ENCODE measurements at regions not wholly inside any gene's neighbourhood (a gene's known extent, or its start where the extent isn't known, plus 50 kb on each side); places are given as distances from the start of the nearest gene placed in this dataset.

DNA sequence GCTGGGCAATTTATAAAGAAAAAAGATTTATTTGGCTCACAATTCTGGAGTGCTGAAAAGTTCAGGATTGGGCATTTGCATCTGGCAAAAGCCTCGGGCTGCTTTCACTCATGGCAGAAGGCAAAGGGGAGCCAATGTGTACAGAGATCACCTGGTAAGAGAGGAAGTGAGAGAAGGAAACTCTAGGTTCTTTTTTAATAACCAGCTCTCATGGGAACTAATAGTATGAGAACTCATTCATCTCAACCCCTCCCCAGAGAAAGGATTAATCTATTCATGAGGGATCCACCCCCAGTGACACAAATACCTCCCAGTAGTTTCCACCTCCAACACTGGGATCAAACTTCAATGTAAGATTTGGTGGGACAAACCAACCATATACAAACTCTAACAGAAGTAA lies 129.0 kb downstream of the EVA1A start (continued):
- TF ChIP-seq, protein P1, sequence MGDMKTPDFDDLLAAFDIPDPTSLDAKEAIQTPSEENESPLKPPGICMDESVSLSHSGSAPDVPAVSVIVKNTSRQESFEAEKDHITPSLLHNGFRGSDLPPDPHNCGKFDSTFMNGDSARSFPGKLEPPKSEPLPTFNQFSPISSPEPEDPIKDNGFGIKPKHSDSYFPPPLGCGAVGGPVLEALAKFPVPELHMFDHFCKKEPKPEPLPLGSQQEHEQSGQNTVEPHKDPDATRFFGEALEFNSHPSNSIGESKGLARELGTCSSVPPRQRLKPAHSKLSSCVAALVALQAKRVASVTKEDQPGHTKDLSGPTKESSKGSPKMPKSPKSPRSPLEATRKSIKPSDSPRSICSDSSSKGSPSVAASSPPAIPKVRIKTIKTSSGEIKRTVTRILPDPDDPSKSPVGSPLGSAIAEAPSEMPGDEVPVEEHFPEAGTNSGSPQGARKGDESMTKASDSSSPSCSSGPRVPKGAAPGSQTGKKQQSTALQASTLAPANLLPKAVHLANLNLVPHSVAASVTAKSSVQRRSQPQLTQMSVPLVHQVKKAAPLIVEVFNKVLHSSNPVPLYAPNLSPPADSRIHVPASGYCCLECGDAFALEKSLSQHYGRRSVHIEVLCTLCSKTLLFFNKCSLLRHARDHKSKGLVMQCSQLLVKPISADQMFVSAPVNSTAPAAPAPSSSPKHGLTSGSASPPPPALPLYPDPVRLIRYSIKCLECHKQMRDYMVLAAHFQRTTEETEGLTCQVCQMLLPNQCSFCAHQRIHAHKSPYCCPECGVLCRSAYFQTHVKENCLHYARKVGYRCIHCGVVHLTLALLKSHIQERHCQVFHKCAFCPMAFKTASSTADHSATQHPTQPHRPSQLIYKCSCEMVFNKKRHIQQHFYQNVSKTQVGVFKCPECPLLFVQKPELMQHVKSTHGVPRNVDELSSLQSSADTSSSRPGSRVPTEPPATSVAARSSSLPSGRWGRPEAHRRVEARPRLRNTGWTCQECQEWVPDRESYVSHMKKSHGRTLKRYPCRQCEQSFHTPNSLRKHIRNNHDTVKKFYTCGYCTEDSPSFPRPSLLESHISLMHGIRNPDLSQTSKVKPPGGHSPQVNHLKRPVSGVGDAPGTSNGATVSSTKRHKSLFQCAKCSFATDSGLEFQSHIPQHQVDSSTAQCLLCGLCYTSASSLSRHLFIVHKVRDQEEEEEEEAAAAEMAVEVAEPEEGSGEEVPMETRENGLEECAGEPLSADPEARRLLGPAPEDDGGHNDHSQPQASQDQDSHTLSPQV (IDR thresholded peaks at IDR 0.05) = peak; percentile 56
- TF ChIP-seq, protein P2, sequence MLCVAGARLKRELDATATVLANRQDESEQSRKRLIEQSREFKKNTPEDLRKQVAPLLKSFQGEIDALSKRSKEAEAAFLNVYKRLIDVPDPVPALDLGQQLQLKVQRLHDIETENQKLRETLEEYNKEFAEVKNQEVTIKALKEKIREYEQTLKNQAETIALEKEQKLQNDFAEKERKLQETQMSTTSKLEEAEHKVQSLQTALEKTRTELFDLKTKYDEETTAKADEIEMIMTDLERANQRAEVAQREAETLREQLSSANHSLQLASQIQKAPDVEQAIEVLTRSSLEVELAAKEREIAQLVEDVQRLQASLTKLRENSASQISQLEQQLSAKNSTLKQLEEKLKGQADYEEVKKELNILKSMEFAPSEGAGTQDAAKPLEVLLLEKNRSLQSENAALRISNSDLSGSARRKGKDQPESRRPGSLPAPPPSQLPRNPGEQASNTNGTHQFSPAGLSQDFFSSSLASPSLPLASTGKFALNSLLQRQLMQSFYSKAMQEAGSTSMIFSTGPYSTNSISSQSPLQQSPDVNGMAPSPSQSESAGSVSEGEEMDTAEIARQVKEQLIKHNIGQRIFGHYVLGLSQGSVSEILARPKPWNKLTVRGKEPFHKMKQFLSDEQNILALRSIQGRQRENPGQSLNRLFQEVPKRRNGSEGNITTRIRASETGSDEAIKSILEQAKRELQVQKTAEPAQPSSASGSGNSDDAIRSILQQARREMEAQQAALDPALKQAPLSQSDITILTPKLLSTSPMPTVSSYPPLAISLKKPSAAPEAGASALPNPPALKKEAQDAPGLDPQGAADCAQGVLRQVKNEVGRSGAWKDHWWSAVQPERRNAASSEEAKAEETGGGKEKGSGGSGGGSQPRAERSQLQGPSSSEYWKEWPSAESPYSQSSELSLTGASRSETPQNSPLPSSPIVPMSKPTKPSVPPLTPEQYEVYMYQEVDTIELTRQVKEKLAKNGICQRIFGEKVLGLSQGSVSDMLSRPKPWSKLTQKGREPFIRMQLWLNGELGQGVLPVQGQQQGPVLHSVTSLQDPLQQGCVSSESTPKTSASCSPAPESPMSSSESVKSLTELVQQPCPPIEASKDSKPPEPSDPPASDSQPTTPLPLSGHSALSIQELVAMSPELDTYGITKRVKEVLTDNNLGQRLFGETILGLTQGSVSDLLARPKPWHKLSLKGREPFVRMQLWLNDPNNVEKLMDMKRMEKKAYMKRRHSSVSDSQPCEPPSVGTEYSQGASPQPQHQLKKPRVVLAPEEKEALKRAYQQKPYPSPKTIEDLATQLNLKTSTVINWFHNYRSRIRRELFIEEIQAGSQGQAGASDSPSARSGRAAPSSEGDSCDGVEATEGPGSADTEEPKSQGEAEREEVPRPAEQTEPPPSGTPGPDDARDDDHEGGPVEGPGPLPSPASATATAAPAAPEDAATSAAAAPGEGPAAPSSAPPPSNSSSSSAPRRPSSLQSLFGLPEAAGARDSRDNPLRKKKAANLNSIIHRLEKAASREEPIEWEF (IDR thresholded peaks at IDR 0.05; ENCODE audit: insufficient replicate concordance, low read depth, low read length) = peak; percentile 71
- TF ChIP-seq NFIC (IDR thresholded peaks at IDR 0.05; ENCODE audit: low read depth, low read length) = peak; percentile 81
- TF ChIP-seq JUNB (IDR thresholded peaks at IDR 0.05) = peak; percentile 39; the same call in 1 of the 2 replicates
- TF ChIP-seq RUNX3 (IDR thresholded peaks at IDR 0.05; ENCODE audit: low read length) = peak; percentile 35
- peak in 1 of 2 experiments; percentile 73; a peak in 2 of 4 replicates for TF ChIP-seq ETV6 (conservative IDR thresholded peaks at IDR 0.05 in 1 of 2, IDR thresholded peaks at IDR 0.05 in 1 of 2; ENCODE audit: borderline replicate concordance in 1 of 2, low read depth in 1 of 2)
- TF ChIP-seq YY1 (IDR thresholded peaks at IDR 0.05; ENCODE audit: low read depth, low read length) = 0 out of 2 replicates have a peak, but pooled peaks have one; percentile 61
- TF ChIP-seq, protein P3, sequence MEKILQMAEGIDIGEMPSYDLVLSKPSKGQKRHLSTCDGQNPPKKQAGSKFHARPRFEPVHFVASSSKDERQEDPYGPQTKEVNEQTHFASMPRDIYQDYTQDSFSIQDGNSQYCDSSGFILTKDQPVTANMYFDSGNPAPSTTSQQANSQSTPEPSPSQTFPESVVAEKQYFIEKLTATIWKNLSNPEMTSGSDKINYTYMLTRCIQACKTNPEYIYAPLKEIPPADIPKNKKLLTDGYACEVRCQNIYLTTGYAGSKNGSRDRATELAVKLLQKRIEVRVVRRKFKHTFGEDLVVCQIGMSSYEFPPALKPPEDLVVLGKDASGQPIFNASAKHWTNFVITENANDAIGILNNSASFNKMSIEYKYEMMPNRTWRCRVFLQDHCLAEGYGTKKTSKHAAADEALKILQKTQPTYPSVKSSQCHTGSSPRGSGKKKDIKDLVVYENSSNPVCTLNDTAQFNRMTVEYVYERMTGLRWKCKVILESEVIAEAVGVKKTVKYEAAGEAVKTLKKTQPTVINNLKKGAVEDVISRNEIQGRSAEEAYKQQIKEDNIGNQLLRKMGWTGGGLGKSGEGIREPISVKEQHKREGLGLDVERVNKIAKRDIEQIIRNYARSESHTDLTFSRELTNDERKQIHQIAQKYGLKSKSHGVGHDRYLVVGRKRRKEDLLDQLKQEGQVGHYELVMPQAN (conservative IDR thresholded peaks at IDR 0.05) = peak; percentile 43; the same call in 1 of the 2 replicates
- peak; percentile 46 to 67; a peak in 3 of 4 replicates for TF ChIP-seq EP300 (IDR thresholded peaks at IDR 0.05; ENCODE audit: borderline replicate concordance in 1 of 2, control insufficient read depth in 1 of 2, low read depth in 2 of 2, low read length in 2 of 2)
- TF ChIP-seq, protein P4, sequence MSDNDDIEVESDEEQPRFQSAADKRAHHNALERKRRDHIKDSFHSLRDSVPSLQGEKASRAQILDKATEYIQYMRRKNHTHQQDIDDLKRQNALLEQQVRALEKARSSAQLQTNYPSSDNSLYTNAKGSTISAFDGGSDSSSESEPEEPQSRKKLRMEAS (IDR thresholded peaks at IDR 0.05; ENCODE audit: low read depth, low read length) = 0 out of 2 replicates have a peak, but pooled peaks have one; percentile 19

All from GM12878 (cell line).